ENCODE measurements at regions not wholly inside any gene's neighbourhood (a gene's known extent, or its start where the extent isn't known, plus 50 kb on each side); places are given as distances from the start of the nearest gene placed in this dataset.

DNA sequence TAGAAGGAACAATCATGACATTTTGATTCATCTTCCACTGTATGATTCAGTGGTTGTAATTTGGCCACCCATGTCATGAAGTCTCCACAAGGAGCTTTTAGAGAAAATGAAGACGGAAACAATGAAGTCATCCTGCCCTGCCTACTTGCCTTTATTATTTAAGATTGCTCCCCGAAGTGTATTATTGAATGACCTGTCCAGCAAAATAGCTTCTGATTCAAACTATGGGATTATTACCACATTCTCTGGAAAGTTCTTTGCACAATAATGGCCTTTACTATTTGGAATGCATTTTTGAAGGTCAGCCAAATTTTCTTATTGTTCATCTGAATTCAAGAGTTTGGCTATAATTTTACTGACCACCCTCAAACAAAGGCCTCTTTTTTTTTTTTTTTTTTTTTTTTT lies 77.8 kb upstream of the RFC3 start:
- no peak for ATAC-seq
- H3K9me3 ChIP-seq, result no peaks in the 10 kb centered on the region
- no peak overlapping the region for H3K4me3 ChIP-seq
- no peaks in the 10 kb centered on the region for H3K27me3 ChIP-seq
- H3K27ac ChIP-seq, result no peak overlapping the region
- 56 to 65% methylated on average over 2 of the region's 2 CpGs for WGBS, 2 donors
- DNase-seq, result no peak
- no peak for TF ChIP-seq POLR2A (IDR thresholded peaks at IDR 0.05)
- TF ChIP-seq, protein P1, sequence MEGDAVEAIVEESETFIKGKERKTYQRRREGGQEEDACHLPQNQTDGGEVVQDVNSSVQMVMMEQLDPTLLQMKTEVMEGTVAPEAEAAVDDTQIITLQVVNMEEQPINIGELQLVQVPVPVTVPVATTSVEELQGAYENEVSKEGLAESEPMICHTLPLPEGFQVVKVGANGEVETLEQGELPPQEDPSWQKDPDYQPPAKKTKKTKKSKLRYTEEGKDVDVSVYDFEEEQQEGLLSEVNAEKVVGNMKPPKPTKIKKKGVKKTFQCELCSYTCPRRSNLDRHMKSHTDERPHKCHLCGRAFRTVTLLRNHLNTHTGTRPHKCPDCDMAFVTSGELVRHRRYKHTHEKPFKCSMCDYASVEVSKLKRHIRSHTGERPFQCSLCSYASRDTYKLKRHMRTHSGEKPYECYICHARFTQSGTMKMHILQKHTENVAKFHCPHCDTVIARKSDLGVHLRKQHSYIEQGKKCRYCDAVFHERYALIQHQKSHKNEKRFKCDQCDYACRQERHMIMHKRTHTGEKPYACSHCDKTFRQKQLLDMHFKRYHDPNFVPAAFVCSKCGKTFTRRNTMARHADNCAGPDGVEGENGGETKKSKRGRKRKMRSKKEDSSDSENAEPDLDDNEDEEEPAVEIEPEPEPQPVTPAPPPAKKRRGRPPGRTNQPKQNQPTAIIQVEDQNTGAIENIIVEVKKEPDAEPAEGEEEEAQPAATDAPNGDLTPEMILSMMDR (IDR thresholded peaks at IDR 0.05), result no peak
- intact Hi-C loops (cut with DNase I), result no loop called here
- no peaks in the 10 kb centered on the region for H3K36me3 ChIP-seq (replicated peaks in 1 of 2; ENCODE audit: insufficient read depth in 1 of 2, low read depth in 2 of 2)
- H3K4me1 ChIP-seq, result peaks cover 14% of the 10 kb centered on the region

DNA sequence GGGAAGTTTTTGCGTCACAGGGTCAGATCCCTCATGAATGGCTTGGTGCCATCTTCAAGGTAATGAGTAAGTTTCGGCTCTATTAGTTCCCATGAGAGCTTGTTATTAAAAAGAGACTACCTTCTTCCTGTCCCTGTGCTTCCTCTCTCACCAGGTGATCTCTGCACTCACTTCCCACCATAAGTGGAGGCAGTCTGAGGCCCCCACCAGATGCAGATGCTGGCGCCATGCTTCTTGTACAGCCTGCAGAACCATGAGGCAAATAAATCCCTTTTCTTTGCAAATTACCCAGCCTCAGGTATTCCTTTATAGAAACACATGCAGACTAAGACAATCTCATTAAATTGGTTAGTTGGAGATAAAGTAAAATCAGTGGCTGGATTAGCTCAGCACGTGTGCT lies 75.6 kb upstream of the RFC3 start:
- intact Hi-C loops (cut with DNase I), result no loop called here
- WGBS, 2 donors, result 91 to 94% methylated on average over 4 of the region's 4 CpGs
- ATAC-seq (no peak), DNase-seq (no peak)
- no peak for TF ChIP-seq POLR2A (IDR thresholded peaks at IDR 0.05)
- TF ChIP-seq, protein P1 (IDR thresholded peaks at IDR 0.05), result no peak
- Histone ChIP-seq H3K27ac (no peak overlapping the region), H3K4me1 (peaks cover 28% of the 10 kb centered on the region), H3K36me3 (replicated peaks in 1 of 2; ENCODE audit: insufficient read depth in 1 of 2, low read depth in 2 of 2) (no peaks in the 10 kb centered on the region), H3K4me3 (no peak overlapping the region), H3K9me3 (no peaks in the 10 kb centered on the region), H3K27me3 (no peaks in the 10 kb centered on the region)

DNA sequence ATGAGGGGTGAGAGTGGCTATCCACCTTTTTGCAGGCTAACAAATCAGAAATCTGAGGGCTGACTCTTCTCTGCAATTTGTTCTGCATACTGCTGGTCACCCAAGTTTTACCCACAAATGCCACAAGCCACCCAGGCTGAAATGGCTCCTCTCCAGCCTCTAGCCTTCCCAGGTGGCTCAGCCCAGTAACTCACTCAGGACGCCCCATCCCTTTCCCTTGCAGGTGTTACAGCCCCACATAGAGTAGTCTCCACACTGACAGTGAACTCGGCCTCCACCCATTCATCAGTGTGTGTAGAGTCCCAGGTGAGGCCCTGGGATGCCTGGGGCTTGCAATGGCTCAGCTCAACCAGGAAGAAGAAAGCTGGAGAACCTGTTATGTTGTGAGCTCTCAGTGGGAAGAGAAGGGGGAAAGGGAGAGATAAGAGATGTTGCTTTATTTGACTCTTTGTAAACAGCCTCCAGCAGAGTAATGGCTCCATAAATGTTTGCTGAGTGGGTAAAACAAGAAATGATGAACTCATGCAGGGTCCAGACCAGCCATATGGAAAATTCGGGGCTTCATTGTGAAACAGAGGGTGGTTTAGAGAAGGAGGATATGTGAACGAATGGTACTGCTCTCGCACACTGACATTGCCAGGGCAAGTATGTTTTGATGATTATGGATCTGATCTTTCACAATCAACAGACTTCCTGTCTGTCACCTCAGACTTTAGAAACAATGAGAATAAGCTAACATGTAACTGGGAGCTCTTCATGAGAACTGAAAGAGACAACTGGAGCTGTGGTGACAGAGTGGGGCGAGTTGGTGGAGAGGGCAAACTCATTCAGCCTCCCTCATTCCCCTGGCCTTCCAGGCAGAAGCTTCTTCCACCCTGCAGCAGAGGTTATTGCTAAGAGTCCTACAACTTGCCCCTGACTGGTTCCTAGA lies 74.2 kb upstream of the RFC3 start:
- no peaks in the 10 kb centered on the region for H3K36me3 ChIP-seq (replicated peaks in 1 of 2; ENCODE audit: insufficient read depth in 1 of 2, low read depth in 2 of 2)
- no peak overlapping the region for H3K4me3 ChIP-seq
- TF ChIP-seq POLR2A (IDR thresholded peaks at IDR 0.05), result no peak
- TF ChIP-seq, protein P1 (IDR thresholded peaks at IDR 0.05), result no peak
- peak overlapping the region in 1 of 4 donors; percentile 65 for H3K27ac ChIP-seq
- peaks cover 28% of the 10 kb centered on the region for H3K4me1 ChIP-seq
- intact Hi-C loops (cut with DNase I), result no loop called here
- no peaks in the 10 kb centered on the region for H3K27me3 ChIP-seq
- 78 to 83% methylated on average over 6 of the region's 6 CpGs for WGBS, 2 donors
- DNase-seq (peak in 1 of 4 donors; percentile 13), ATAC-seq (no peak)
- H3K9me3 ChIP-seq, result no peaks in the 10 kb centered on the region

DNA sequence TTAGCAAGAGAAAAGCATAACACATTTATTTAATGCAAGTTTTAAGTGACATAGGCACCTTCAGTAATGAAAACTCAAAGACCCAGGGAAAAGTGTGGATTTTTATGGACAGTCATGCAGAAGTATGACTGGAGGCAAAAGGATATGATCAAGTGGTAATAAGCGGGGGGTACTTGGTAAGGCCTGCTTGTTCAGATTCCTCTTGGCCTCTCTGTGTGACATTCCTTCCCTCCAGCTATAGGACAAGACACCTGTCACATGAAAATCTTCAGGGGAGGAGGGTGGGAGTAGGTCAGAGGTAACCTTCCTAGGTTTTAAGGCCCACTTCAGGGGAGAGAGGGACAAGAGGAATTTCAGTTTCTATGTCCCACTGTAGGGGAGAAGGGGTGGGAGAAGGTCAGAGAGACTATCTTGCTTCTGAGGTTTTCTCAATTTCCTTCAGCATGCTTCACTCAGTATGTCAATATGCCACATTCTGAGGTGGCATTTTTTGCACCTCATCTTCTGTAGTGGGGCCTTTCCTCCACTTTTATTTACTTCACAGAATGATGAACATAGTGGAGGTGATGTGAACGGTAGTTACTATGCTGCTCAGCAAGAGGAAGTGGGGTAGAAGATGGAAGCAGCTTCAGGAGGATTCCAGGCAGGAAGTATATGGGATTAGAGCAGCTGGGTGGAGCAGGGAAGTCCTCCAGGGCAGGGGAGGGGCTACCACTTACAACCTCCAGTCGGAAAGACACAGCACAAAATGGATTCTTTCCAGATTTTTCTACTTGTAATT lies 73.2 kb upstream of the RFC3 start:
- Histone ChIP-seq H3K36me3 (replicated peaks in 1 of 2; ENCODE audit: insufficient read depth in 1 of 2, low read depth in 2 of 2) (no peaks in the 10 kb centered on the region), H3K4me1 (peaks cover 28% of the 10 kb centered on the region), H3K4me3 (no peak overlapping the region), H3K27me3 (no peaks in the 10 kb centered on the region), H3K9me3 (no peaks in the 10 kb centered on the region), H3K27ac (peak overlapping the region; percentile 47 to 74 (median 60))
- intact Hi-C loops (cut with DNase I), result no loop called here
- ATAC-seq (peak; percentile 86), DNase-seq (peak; percentile 62 to 77 (median 68))
- TF ChIP-seq POLR2A (IDR thresholded peaks at IDR 0.05), result no peak
- TF ChIP-seq, protein P1 (IDR thresholded peaks at IDR 0.05), result no peak
- WGBS, 2 donors, result 49 to 51% methylated on average over 3 of the region's 3 CpGs
